C4-2B (cell line): ENCODE measurements at regions not wholly inside any gene's neighbourhood (a gene's known extent, or its start where the extent isn't known, plus 50 kb on each side); places are given as distances from the start of the nearest gene placed in this dataset.

Experiments used
- ZFX ChIP-seq: fragments of 450-650 bp; IDR thresholded peaks from 2 replicates; pipeline ENCODE4 v1.6.1; 2017
- TF ChIP-seq, protein P1 (sequence below): fragments of 450-650 bp; conservative IDR thresholded peaks from 2 replicates; pipeline ENCODE4 v1.5.1; 2017; ENCODE audit warnings: mild to moderate bottlenecking

DNA sequence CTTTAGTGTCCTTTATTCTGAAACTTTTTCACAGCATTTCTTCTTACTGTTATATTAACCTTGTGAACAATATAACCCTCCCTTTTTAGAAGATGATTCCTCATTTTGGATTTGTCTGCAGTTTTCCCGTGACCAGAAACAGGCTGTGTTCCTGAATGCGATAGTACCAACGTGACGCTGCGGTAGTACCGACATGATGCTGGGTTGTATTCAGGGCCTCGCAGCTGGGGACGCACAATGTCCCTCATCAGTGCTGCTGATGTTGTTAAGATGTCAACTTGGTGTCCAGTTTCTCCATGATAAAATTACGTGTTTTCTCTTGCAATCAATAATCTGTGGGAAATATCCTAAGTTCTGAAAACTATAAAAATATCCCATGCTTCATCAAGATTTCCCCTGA is 761.4 kb upstream of the TPTE start:
- TF ChIP-seq, protein P1, sequence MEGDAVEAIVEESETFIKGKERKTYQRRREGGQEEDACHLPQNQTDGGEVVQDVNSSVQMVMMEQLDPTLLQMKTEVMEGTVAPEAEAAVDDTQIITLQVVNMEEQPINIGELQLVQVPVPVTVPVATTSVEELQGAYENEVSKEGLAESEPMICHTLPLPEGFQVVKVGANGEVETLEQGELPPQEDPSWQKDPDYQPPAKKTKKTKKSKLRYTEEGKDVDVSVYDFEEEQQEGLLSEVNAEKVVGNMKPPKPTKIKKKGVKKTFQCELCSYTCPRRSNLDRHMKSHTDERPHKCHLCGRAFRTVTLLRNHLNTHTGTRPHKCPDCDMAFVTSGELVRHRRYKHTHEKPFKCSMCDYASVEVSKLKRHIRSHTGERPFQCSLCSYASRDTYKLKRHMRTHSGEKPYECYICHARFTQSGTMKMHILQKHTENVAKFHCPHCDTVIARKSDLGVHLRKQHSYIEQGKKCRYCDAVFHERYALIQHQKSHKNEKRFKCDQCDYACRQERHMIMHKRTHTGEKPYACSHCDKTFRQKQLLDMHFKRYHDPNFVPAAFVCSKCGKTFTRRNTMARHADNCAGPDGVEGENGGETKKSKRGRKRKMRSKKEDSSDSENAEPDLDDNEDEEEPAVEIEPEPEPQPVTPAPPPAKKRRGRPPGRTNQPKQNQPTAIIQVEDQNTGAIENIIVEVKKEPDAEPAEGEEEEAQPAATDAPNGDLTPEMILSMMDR = no peak
- no peak for TF ChIP-seq ZFX
